GM19438 (cell line): ENCODE measurements at regions not wholly inside any gene's neighbourhood (a gene's known extent, or its start where the extent isn't known, plus 50 kb on each side); places are given as distances from the start of the nearest gene placed in this dataset.
"Not testable (repeated sequence)": the region's sequence is repeated elsewhere in the genome, so short reads cannot be mapped to it uniquely, and the experiment has no call there.

Experiments used
- ATAC-seq: cut with Tn5 transposase; IDR thresholded peaks from one replicate; pipeline ENCODE4 v1.9.1; 2021; ENCODE audit warnings: low read depth; ENCODE audit not compliant: unreplicated experiment

DNA sequence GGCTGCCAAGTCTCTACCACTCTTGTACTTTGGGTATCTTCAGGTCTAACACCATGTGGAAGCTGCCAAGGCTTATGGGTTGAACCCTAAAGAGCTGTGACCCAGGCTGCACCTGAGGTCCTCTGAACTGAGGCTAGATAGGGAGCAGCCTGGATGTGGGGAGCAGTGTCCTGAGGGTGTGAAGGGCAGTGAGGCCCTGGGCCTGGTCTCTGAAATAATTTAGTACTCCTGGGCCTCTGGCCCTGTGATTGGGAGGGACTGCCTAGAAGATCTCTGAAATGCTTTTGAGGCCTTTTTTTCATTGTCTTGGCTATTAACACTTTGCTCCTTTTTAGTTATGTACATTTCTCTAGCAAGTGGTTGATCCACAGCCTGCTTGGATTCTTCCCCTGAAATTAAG is 847.2 kb upstream of the B3GALT2 start:
- no peak for ATAC-seq

DNA sequence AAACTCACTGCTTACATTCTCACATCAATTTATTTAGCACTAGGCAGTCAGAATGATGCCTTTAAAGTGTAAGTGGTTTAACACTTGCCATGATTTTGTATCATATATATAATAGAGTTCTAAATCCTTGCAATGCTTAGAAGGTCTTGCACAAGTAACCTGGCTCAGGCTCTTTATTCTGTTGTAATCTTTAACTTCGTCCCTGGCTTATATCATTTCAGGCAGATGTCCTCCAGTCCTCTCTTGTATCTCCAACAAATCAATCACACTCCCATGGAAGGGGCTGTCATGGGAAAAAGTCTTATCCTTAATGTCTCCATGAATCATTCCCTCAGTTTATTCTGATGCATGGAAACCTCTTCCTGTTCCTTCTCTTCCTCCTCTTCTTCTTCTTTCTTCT is 841.6 kb upstream of the B3GALT2 start:
- no peak for ATAC-seq

DNA sequence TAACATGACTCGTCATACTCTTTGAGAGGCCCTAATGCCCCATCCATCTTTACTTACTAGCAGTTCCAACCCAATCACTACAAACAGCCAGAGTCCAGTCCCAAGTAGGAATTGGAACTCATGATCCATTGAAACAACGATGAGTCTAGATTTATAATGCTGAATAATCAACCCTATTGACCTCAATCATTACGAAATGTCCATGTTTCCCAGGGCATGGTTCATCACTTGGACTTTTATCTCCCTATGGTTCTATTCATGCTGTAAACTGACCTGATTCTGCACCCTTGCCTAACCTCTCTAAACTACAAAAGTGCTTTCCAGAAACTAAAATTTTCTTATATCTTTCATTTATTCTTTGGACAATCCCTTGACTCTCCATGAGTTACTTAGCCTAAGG is 840.0 kb upstream of the B3GALT2 start:
- ATAC-seq = no peak

DNA sequence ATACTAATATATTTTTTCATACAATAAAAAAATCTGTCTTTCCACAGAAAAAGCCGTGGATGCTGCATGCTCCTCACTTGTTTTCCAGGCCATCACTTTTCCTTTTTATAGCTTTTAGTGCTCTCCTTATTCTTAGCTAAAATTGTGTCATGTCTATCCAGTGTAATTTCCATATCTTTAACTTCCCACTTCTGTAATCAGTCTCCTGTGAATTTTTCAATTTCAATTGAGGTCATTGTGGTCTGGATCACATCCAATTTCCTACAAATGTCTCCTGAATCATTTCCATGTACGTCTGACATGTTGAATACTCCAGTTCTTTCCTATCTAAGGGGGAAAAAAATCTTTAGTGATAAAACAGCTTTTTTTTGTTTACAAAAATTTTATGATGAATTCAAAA is 838.2 kb upstream of the B3GALT2 start:
- ATAC-seq = no peak

DNA sequence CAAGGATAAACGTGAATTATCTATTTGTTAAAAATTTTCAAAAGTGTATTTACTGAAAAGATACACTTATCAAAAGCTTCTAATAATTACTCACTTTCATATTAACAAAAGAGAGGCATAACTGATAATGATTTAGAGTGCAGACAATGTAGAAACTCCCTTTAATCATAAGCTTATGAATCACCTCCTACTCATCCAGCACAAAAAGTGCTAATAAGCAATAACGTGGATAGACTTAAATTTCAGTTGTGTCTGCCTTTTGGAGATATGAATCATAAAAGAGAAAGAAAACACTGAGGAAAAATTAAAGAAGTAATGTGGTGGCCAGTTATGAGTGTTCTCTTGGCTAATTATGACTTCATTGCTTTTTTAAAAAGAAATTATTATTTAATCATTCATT is 827.6 kb upstream of the B3GALT2 start:
- no peak for ATAC-seq

DNA sequence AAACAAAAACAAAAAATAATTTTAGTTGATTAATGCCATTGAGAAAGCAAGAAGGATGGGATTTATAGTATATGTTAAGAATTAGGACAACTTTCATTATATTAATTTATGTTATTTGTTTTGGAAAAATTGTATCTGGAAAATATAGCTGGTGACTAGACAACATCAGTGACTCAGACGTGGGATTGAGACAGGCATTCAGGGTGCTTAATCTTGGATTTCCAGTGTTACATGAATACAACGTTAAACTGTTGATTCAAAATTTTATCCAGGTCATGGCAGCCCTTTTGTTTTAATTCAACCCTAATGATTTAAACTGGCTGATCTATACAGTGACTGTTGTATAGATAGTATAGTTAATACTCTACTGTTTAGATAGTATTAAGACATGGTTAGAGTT is 827.1 kb upstream of the B3GALT2 start:
- ATAC-seq = no peak

DNA sequence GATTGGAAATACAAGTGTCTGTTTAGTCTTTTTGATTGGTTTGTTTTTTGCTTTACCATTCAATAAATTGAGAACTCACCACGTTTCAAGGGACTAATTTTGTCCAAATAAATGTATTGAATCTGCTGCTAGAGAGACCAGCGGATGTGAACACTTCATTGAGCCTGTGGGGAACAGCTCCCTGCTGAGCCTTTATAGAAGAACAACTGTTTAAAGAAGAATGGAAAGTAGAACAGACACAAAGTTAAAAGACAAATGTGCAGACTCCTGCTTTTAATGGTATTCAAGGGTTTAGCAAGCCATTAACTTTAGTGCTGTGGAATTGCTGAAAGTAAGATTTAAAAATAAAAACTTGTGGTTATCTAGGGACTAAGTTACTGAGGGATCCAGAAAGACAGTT is 817.7 kb upstream of the B3GALT2 start:
- ATAC-seq = no peak

DNA sequence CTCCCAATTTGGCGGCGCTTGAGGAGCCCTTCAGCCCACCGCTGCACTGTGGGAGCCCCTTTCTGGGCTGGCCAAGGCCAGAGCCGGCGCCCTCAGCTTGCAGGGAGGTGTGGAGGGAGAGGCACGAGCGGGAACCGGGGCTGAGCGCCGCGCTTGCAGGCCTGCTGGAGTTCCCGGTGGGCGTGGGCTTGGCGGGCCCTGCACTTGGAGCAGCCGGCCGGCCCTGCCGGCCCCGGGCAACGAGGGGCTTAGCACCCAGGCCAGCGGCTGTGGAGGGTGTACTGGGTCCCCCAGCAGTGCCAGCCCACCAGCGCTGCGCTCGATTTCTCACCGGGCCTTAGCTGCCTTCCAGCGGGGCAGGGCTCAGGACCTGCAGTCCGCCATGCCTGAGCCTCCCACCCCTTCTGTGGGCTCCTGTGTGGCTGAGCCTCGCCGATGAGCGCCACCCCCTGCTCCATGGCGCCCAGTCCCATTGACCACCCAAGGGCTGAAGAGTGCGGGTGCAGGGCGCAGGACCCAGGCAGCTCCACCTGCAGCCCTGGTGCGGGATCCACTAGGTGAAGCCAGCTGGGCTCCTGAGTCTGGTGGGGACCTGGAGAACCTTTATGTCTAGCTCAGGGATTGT is 815.4 kb upstream of the B3GALT2 start:
- not testable (repeated sequence) for ATAC-seq

DNA sequence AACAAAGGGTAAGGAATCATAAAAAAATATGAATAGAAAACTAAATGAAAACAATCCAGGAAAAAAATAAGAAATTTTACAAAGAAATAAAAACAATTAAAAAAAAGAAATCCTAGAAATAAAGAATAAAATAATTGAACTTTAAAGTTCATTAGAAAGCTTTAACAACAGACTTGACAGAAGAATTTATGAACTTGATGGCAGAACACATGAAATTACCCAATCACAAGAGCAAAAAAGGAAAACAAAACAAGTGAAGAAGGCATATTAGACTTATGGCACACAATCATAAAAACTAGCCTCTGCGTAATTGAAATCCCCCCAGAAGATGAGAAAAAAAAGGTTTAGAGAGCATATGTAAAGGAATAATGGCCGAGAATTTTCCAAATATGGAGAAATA is 802.5 kb upstream of the B3GALT2 start:
- ATAC-seq = no peak

DNA sequence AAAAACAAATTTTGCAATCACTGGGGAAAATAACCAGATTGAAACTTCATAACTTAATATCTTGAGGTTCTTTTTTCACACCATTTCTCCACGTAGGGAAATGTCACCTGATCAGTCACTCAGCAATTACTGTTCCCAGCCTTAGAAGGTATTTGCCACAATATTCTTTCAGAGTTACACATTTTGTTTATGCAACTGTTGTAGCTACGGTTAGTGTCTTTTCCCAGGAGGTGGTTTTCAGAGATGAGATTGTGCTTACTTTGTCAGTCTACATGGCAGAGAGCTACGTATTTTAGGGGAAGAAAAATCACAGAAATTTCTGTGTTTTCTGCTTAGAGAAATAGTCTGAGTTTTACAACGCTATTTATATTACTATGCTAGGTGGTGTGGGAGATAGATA is 792.8 kb upstream of the B3GALT2 start:
- no peak for ATAC-seq

DNA sequence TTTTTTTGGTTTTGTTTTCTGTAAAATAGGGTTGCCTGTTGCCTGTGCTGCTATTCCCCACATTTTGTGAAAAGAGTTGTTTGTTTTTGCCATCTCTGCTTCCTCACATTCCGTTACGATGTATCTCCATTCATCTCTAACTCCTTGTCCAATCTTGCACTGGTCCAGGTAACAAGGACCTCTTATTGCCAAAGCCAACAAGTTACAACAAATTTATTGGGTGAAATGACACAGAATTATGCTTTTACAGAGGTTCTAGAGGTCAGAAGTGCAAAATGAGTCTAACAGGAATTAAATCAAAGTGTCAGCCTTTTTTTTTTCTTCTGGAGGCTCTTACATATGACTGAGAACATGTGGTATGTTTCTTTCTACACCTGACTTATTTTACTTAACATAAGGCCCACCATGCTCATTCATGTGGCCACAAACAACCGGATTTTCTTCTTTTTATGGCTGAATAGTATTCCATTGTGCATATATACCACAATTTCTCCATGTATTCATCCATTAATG is 787.9 kb upstream of the B3GALT2 start:
- ATAC-seq = no peak

DNA sequence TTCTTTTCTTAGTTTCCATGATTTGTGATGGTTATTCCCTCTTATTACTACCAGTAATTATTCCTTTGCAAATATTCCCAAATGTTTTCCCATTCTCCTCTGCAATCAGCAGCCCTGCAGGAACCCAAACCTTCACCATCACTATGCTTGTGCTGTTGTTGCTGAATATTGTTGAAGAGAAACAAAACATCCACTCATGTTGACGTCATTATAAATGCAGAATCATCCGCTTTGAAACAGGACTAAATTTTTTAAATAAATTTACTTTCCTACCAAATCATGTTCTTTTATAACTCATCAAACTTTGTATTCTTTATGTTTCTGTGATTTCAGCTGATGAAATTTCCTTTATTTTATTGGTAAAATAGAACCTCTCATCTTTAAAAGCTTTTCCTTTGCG is 787.0 kb upstream of the B3GALT2 start:
- no peak for ATAC-seq

DNA sequence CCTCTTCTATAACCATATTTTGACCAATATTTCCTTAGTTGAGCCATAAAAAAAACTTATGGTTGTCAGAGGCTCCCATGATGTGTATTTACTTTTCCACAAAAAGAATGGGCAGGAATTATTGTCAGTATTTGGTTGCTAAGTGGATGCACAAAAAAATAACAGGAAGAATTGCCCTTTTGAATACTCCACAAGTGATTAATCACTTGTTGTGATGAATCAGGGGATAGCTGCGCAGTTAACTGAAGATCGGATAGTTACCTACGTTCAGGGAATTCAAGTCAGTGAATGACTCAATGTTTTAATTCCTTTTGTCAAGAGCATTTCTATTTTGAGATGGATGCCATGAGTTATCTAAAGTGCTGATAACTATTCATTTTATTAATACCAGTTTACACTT is 785.2 kb upstream of the B3GALT2 start:
- no peak for ATAC-seq

DNA sequence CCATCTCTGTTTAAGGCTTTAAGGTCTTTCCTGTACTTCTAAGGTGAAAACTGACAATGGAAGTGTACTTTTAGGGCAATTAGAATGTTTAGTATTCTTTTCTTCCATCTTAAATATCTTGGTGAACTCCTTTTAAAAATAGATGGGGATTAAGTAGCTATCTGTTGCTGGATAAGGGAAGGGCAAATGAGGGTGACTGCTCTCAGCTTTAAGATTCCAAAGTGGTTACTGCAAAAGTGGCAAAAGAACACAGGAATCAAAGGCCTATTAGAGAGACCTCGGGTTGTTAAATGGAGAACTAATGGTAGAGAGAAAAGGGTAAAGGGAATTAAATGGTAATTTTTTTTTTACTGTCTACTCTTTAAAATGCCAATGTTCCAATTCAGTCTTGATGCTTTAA is 774.1 kb upstream of the B3GALT2 start:
- no peak for ATAC-seq

DNA sequence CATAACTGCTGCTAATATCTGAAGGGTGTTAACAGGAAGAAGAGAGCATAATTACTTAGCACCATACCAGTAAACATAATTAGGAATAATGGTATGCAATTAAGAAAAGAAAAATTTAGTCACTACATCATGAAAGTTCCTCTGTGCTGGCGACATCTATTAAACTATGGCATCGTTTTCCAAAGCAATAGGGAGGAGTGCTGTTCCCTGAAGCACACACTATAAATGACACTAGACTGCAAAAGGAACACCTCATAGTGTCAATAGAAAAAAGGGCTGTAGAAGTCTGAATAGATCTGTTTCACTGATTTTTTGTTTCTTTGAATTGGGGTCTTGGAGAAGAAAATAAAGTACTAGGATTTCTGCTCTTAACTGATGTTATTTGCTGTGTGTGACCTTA is 773.6 kb upstream of the B3GALT2 start:
- no peak for ATAC-seq

DNA sequence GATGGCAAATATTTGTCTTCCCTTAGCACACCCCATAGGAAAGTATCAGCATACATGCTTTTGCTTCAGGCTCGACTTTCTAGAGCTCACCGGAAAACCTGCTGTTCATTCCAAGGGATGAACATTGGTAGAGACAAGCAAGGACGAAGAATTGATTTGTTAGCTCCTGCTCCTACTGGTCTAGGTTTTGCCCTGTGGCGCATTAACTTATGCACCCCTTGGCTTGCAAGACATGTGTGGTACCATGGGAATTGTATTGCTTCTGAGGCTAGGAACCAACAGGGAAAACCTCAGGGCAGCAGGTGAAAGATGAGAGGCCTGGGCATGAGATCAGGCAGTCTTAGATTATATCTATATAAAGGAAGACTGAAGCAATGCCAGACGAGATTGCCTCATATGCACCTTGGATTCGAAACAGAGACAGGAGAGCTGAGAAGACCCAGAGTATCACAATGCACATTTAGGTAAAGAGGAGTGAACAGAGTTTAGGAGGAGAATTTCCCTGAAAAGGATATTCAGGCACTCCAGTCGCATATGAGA is 771.2 kb upstream of the B3GALT2 start:
- ATAC-seq = no peak

DNA sequence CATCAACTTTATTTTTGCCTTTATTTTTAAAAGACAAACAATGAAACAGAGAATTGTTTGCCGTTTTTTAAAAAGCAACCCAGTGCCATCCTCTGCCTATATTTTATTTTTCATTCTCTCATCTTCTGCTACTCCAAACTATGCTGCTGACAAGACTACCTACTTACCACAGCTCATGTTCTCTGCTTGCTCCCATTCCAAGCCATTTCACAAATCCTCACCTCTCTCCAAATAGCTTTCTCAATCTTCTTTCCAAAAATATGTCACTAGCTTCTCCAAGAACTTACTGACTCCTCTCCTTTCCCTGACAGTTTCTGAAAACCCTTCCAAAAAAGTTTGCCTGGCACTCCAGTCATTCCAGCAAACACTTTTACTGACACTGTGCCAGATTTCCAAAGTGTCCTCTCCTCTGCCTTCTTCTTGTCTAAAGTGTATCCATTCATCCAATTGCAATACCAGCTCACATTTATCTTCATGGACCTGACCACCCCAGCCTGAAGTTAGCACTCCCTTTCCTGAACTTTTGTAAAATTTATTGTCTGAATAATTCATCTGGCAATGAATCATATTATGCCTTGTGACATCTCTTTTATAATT is 766.5 kb upstream of the B3GALT2 start:
- ATAC-seq = no peak

DNA sequence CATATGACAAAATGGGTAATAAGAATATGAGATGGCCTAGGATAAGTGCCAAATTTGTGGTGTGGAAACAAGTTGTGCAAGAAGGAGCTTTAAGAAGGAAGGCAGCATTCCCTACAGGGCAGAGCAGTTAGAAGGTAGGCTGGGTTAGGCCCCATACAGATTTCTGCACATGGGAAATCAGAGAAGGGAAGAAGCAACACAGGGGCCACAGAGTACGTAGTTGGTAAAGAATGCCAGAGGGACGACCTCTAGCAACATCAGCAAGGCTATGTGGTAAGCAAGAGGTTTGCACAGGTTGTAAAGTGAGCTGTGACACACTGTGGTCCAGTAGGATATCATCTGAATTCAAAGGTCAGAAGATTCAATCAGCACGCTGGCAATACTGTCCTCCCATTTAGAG is 765.6 kb upstream of the B3GALT2 start:
- no peak for ATAC-seq

DNA sequence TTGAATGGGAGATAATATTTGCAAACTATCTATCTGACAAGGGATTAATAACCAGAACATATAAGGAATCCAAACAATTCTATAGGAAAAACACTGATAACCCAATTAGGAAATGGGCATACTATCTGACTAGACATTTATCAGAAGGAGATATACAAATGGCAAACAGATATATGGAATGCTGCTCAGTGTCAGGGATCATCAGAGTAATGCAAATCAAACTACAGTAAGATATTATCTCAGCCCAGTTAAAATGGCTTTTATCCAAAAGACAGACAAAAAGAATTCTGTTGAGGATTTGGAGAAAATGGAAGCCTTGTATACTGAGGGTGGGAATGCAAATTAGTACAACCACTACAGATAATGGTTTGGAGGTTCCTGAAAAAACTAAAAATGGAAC is 758.0 kb upstream of the B3GALT2 start:
- no peak for ATAC-seq

DNA sequence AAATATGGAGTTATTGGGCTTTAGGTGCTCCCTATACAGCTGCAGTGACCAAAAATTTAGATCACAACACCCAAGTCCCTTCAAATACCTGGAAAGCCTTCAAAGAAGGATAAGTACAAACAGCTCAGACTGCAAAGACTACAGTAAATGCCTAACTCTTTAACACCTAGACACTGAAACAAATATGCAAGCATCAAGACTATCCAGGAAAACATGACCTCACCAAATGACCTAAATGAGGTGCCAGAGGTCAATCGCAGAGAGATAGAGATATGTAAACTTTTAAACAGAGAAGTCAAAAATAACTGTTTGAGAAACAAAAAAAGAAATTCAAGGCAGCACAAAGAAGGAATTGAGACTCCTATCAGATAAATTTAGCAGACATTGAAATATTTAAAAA is 753.8 kb upstream of the B3GALT2 start:
- no peak for ATAC-seq

DNA sequence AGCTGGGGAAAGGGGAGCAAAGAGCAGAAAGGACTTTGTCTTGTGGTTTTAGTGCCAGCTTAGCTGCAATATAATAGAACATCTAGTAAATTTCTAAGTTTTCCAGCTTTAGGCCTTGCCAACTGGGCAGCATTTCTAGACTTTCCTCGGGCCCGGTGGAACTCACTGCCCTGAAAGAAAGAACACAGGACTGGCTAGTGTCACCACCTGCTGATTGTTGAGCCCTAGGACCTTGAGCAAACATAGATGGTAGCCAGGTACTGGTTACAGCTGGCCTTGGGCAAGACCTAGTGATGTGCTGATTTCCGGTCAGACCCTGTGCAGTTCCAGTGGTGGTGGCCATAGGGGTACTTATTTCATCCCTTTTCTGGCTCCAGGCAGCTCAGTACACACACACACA is 753.2 kb upstream of the B3GALT2 start:
- no peak for ATAC-seq

DNA sequence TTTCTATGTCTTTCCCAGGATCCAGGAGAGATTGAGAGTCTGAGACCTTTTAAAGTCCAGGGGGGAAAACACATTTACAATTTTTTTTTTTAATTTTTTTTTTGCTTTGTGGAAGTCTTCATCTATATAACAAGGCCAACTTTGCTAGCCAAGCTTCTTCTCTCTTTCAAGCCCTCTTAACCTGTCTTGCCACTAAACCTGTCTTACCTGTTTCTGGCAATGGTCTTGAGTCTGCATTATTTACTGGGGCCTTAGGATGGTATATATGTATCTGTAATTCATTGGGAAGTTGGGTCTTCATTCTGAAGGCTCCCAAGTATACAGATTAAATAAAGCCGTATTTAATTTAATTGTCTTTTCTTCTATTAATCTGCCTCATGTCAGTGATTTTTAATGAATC is 750.9 kb upstream of the B3GALT2 start:
- no peak for ATAC-seq
